WTC11 (cell line): ENCODE measurements at regions not wholly inside any gene's neighbourhood (a gene's known extent, or its start where the extent isn't known, plus 50 kb on each side); places are given as distances from the start of the nearest gene placed in this dataset.

Source experiments
- ATAC-seq: fragments of 200-7000 bp; cut with Tn5 transposase; 2 replicates; pipeline ENCODE4 v1.10.0; 2021; ENCODE audit warnings: mild to moderate bottlenecking, moderate library complexity
- CTCF ChIA-PET: fragments of 300-600 bp; sonication (Branson Sonifier 250); formaldehyde crosslinking; loops from one replicate; lab custom pipeline; 2021; ENCODE audit warnings: antibody characterized with exemption; lab: Charles Lee
- POLR2A ChIA-PET: fragments of 350-600 bp; sonication (Branson Sonifier 250); formaldehyde crosslinking; loops from one replicate; lab custom pipeline; 2021; ENCODE audit warnings: antibody characterized with exemption; lab: Charles Lee
- DNase-seq: peaks from one replicate; pipeline ENCODE4 v3.0.0; 2021; ENCODE audit warnings: low spot score
- H3K27ac Mint-ChIP-seq: 2 replicates; pipeline ENCODE4 v1.8.0; 2021; ENCODE audit warnings: mixed read lengths
- H3K27me3 Mint-ChIP-seq: 2 replicates; pipeline ENCODE4 v1.8.0; 2021; ENCODE audit warnings: low read depth, mild to moderate bottlenecking, moderate library complexity, mixed read lengths
- H3K36me3 Mint-ChIP-seq: 2 replicates; pipeline ENCODE4 v1.8.0; 2021; ENCODE audit warnings: mixed read lengths
- H3K4me1 Mint-ChIP-seq: 2 replicates; pipeline ENCODE4 v1.8.0; 2022; ENCODE audit warnings: mixed read lengths
- H3K4me3 Mint-ChIP-seq: 2 replicates; pipeline ENCODE4 v1.8.0; 2021; ENCODE audit warnings: mild to moderate bottlenecking, moderate library complexity, mixed read lengths
- H3K9me3 Mint-ChIP-seq: 2 replicates; pipeline ENCODE4 v1.8.0; 2021; ENCODE audit warnings: mixed read lengths
- AR ChIP-seq: fragments of 250-450 bp; sonication (Bioruptor Pico); IDR thresholded peaks from 2 replicates; pipeline ENCODE4 v1.9.0; 2021; ENCODE audit warnings: mild to moderate bottlenecking
- CBFB ChIP-seq: sonication (generic); formaldehyde crosslinking; IDR thresholded peaks from 2 replicates; pipeline ENCODE4 v1.8.1; 2022; ENCODE audit warnings: mild to moderate bottlenecking, low read depth, missing genetic modification reagents
- E2F1 ChIP-seq: sonication (generic); formaldehyde crosslinking; IDR thresholded peaks from 2 replicates; pipeline ENCODE4 v1.8.0; 2022; ENCODE audit warnings: mild to moderate bottlenecking, missing genetic modification reagents
- FOXP4 ChIP-seq: sonication (generic); formaldehyde crosslinking; IDR thresholded peaks from 2 replicates; pipeline ENCODE4 v1.8.0; 2022; ENCODE audit warnings: mild to moderate bottlenecking, missing genetic modification reagents
- GABPB1 ChIP-seq: sonication (generic); formaldehyde crosslinking; IDR thresholded peaks from 2 replicates; pipeline ENCODE4 v1.8.1; 2023; ENCODE audit warnings: mild to moderate bottlenecking, missing genetic modification reagents
- IRF1 ChIP-seq: sonication (generic); formaldehyde crosslinking; IDR thresholded peaks from 2 replicates; pipeline ENCODE4 v1.8.0; 2023; ENCODE audit warnings: missing genetic modification reagents
- JUN ChIP-seq: sonication (generic); formaldehyde crosslinking; IDR thresholded peaks from 2 replicates; pipeline ENCODE4 v1.8.0; 2023; ENCODE audit warnings: mild to moderate bottlenecking, missing genetic modification reagents
- KAT7 ChIP-seq: sonication (generic); formaldehyde crosslinking; IDR thresholded peaks from 2 replicates; pipeline ENCODE4 v1.8.1; 2023; ENCODE audit warnings: missing genetic modification reagents, mild to moderate bottlenecking, borderline replicate concordance
- MLX ChIP-seq: sonication (generic); formaldehyde crosslinking; IDR thresholded peaks from 2 replicates; pipeline ENCODE4 v1.8.1; 2023; ENCODE audit warnings: mild to moderate bottlenecking, missing genetic modification reagents, moderate library complexity
- NR1H2 ChIP-seq: sonication (generic); formaldehyde crosslinking; IDR thresholded peaks from 2 replicates; pipeline ENCODE4 v1.9.0; 2021; ENCODE audit warnings: mild to moderate bottlenecking, moderate library complexity, missing genetic modification reagents
- NR2C2 ChIP-seq: sonication (generic); formaldehyde crosslinking; IDR thresholded peaks from 2 replicates; pipeline ENCODE4 v1.8.0; 2022; ENCODE audit warnings: mild to moderate bottlenecking, missing genetic modification reagents
- SP1 ChIP-seq: sonication (generic); formaldehyde crosslinking; conservative IDR thresholded peaks from 2 replicates; pipeline ENCODE4 v1.8.1; 2022; ENCODE audit warnings: missing genetic modification reagents
- STAT6 ChIP-seq: sonication (generic); formaldehyde crosslinking; conservative IDR thresholded peaks from 2 replicates; pipeline ENCODE4 v1.8.1; 2023; ENCODE audit warnings: mild to moderate bottlenecking, low read depth, missing genetic modification reagents, moderate library complexity
- TP53 ChIP-seq: sonication (generic); formaldehyde crosslinking; IDR thresholded peaks from 2 replicates; pipeline ENCODE4 v1.8.1; 2023; ENCODE audit warnings: mild to moderate bottlenecking, missing genetic modification reagents
- ZBTB21 ChIP-seq: sonication (generic); formaldehyde crosslinking; IDR thresholded peaks from 2 replicates; pipeline ENCODE4 v1.8.1; 2023; ENCODE audit warnings: mild to moderate bottlenecking, missing genetic modification reagents, borderline replicate concordance
- ZNF317 ChIP-seq: sonication (generic); formaldehyde crosslinking; IDR thresholded peaks from 2 replicates; pipeline ENCODE4 v1.8.1; 2023; ENCODE audit warnings: low read depth, mild to moderate bottlenecking, moderate library complexity, missing genetic modification reagents, borderline replicate concordance
- TF ChIP-seq, protein P1 (sequence below): fragments of 250-450 bp; sonication (Bioruptor Pico); IDR thresholded peaks from 2 replicates; pipeline ENCODE4 v1.9.0; 2021; ENCODE audit warnings: moderate library complexity, mild to moderate bottlenecking, inconsistent platforms, borderline replicate concordance
- TF ChIP-seq, protein P2 (sequence below): sonication (generic); formaldehyde crosslinking; IDR thresholded peaks from 2 replicates; pipeline ENCODE4 v1.8.0; 2023; ENCODE audit warnings: mild to moderate bottlenecking, missing genetic modification reagents
- TF ChIP-seq, protein P3 (sequence below): sonication (generic); formaldehyde crosslinking; IDR thresholded peaks from 2 replicates; pipeline ENCODE4 v1.8.1; 2023; ENCODE audit warnings: mild to moderate bottlenecking, missing genetic modification reagents
- TF ChIP-seq, protein P4 (sequence below): sonication (generic); formaldehyde crosslinking; IDR thresholded peaks from 2 replicates; pipeline ENCODE4 v1.8.1; 2022; ENCODE audit warnings: mild to moderate bottlenecking, moderate library complexity, missing genetic modification reagents

DNA sequence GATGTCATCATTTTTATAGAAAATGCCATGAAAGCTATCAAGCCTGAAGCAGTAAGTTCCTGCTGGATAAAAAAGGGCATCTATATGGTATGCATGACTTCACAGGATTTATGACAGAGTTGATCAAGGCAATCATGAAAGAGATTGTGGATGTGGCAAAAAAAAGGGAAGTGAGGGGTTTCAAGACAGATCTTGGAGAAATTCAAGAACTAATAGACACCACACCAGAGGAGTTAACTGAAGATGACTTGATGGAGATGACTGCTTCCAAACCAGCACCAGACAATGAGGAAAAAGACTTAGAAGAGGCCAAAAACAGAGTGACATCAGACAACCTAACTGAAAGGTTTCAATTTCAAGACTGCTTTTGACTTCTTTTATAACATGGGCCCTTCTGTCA lies 691.1 kb upstream of the SLC10A2 start (continued):
- no peak for TF ChIP-seq FOXP4 (CRISPR knock-in tag)
- no peak for TF ChIP-seq KAT7 (CRISPR knock-in tag)
- no peak for TF ChIP-seq JUN (CRISPR knock-in tag)
- TF ChIP-seq, protein P1, sequence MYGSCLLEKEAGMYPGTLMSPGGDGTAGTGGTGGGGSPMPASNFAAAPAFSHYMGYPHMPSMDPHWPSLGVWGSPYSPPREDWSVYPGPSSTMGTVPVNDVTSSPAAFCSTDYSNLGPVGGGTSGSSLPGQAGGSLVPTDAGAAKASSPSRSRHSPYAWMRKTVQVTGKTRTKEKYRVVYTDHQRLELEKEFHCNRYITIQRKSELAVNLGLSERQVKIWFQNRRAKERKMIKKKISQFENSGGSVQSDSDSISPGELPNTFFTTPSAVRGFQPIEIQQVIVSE (CRISPR knock-in tag) = no peak
- no peak for TF ChIP-seq STAT6 (CRISPR knock-in tag)
- TF ChIP-seq IRF1 (CRISPR knock-in tag) = no peak
- no peak for TF ChIP-seq SP1 (CRISPR knock-in tag)
- TF ChIP-seq, protein P2, sequence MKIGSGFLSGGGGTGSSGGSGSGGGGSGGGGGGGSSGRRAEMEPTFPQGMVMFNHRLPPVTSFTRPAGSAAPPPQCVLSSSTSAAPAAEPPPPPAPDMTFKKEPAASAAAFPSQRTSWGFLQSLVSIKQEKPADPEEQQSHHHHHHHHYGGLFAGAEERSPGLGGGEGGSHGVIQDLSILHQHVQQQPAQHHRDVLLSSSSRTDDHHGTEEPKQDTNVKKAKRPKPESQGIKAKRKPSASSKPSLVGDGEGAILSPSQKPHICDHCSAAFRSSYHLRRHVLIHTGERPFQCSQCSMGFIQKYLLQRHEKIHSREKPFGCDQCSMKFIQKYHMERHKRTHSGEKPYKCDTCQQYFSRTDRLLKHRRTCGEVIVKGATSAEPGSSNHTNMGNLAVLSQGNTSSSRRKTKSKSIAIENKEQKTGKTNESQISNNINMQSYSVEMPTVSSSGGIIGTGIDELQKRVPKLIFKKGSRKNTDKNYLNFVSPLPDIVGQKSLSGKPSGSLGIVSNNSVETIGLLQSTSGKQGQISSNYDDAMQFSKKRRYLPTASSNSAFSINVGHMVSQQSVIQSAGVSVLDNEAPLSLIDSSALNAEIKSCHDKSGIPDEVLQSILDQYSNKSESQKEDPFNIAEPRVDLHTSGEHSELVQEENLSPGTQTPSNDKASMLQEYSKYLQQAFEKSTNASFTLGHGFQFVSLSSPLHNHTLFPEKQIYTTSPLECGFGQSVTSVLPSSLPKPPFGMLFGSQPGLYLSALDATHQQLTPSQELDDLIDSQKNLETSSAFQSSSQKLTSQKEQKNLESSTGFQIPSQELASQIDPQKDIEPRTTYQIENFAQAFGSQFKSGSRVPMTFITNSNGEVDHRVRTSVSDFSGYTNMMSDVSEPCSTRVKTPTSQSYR (CRISPR knock-in tag) = no peak
- TF ChIP-seq TP53 (CRISPR knock-in tag) = no peak
- no peak for TF ChIP-seq ZNF317
- TF ChIP-seq, all 79 proteins: peak for 0

DNA sequence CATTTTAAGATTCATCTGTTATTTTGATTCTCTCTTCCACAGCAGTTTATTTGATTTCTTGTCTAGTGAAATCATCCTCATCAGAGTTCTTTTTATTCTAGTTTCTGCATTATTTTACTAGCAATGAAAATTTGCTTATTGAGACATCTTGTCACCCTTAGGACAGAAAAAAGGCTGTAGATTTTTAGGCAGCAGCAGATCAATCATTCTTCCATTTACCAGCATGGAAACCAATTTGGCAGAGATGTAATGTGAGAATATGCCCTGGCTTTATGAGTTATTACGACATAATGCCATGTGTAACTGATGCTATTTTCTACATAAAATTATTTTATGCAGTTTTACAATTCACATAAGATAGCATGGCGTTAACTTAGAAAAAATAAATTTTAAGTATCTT lies 688.6 kb upstream of the SLC10A2 start:
- Mint-ChIP-seq H3K4me1 (peaks cover 5% of the 10 kb centered on the region), H3K27me3 (no peaks in the 10 kb centered on the region), H3K4me3 (no peak overlapping the region), H3K9me3 (no peaks in the 10 kb centered on the region), H3K36me3 (no peaks in the 10 kb centered on the region), H3K27ac (no peak overlapping the region)
- POLR2A ChIA-PET = no interaction called here
- ATAC-seq (no peak), DNase-seq (no peak)
- CTCF ChIA-PET = no interaction called here
- TF ChIP-seq AR (CRISPR knock-in tag) (no peak), E2F1 (no peak), GABPB1 (CRISPR knock-in tag) (no peak), ZBTB21 (CRISPR knock-in tag) (no peak), JUN (CRISPR knock-in tag) (no peak), NR2C2 (no peak), KAT7 (CRISPR knock-in tag) (no peak), CBFB (CRISPR knock-in tag) (no peak), NR1H2 (CRISPR knock-in tag) (no peak), MLX (CRISPR knock-in tag) (no peak)
- TF ChIP-seq, protein P3, sequence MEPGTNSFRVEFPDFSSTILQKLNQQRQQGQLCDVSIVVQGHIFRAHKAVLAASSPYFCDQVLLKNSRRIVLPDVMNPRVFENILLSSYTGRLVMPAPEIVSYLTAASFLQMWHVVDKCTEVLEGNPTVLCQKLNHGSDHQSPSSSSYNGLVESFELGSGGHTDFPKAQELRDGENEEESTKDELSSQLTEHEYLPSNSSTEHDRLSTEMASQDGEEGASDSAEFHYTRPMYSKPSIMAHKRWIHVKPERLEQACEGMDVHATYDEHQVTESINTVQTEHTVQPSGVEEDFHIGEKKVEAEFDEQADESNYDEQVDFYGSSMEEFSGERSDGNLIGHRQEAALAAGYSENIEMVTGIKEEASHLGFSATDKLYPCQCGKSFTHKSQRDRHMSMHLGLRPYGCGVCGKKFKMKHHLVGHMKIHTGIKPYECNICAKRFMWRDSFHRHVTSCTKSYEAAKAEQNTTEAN (CRISPR knock-in tag) = no peak
- TF ChIP-seq, protein P4, sequence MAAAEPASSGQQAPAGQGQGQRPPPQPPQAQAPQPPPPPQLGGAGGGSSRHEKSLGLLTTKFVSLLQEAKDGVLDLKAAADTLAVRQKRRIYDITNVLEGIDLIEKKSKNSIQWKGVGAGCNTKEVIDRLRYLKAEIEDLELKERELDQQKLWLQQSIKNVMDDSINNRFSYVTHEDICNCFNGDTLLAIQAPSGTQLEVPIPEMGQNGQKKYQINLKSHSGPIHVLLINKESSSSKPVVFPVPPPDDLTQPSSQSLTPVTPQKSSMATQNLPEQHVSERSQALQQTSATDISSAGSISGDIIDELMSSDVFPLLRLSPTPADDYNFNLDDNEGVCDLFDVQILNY (CRISPR knock-in tag) = no peak
